ENCODE measurements at regions not wholly inside any gene's neighbourhood (a gene's known extent, or its start where the extent isn't known, plus 50 kb on each side); places are given as distances from the start of the nearest gene placed in this dataset.
"Not testable (repeated sequence)": the region's sequence is repeated elsewhere in the genome, so short reads cannot be mapped to it uniquely, and the experiment has no call there.

DNA sequence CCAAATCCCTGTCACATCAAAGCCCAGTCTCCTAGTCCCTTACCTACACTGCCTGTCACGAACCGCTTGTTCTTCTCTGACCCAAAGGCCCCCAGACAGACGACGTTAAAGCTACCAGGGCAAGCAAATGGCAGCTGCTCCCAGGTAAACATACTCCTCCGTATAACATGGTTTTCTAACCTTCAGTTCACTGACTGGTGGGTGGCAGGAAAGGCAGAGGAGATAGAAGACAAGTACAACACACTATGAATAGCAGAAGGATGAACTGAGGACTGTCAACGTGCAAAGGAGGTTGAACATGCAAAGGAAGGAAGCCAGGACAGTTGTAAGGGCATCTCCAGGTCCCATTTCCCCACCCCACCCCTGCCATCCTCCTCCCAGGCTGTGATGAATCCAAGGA lies 449.8 kb downstream of the SHISA9 start:
- Histone ChIP-seq H3K27ac (ENCODE audit: low read length) (no peak overlapping the region), H3K4me1 (ENCODE audit: control insufficient read depth in 1 of 2, extremely low read depth in 1 of 2, insufficient read depth in 2 of 2, low read length in 2 of 2) (no peaks in the 10 kb centered on the region), H3K9me3 (no peaks in the 10 kb centered on the region), H3K4me3 (ENCODE audit: control insufficient read depth in 1 of 2, extremely low read depth in 1 of 2, low read length in 1 of 2) (no peak overlapping the region), H3K36me3 (ENCODE audit: control insufficient read depth in 2 of 2, extremely low read depth in 1 of 2, insufficient read depth in 1 of 2, low read length in 1 of 2) (no peaks in the 10 kb centered on the region), H3K27me3 (replicated peaks in 1 of 2; ENCODE audit: control insufficient read depth in 2 of 2, extremely low read depth in 1 of 2, insufficient read depth in 2 of 2, low read length in 1 of 2) (no peaks in the 10 kb centered on the region)
- Mint-ChIP-seq H3K27ac (no peak overlapping the region), H3K4me3 (no peak overlapping the region), H3K27me3 (peaks cover 0 to 4% of the 10 kb centered on the region in 2 donors), H3K9me3 (peaks cover 0 to 3% (median 0%) of the 10 kb centered on the region in 3 donors), H3K36me3 (no peaks in the 10 kb centered on the region), H3K4me1 (no peaks in the 10 kb centered on the region)
- no peak for ATAC-seq (replicated peaks in 1 of 4)
- POLR2A ChIA-PET = no interaction called here
- 80% methylated on average over 2 of the region's 6 CpGs for WGBS (ENCODE audit: insufficient coverage)
- CTCF ChIA-PET = no interaction called here
- no peak for DNase-seq

DNA sequence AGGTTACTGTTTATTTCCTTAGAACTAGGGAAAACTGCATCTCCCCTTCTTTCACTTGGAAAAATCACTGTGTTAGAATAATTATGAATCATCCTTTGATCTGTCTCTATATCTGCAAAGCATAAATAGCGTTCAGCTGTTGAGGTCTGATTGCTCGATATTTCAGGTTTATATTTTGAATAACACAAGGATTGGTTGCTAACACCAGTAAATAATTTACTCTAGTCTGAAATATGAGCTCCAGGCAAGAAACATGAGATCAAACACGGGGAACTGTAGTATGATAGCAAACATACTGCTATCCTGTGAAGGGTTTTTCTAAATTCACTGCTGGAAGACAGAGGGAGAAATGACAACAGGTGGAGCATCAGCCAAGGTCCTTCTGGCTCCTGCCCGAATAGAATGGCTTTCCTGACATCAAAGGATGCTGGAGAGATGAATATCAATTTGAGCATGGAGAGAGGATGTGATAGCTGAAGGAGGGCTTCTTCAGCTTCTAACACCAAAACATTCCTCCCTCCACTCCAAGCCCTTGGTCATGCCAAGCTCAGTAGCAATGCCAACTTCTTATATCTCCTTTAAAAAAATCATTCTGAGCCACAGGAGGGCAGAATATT lies 450.3 kb downstream of the SHISA9 start:
- POLR2A ChIA-PET = no interaction called here
- Histone ChIP-seq H3K4me3 (ENCODE audit: control insufficient read depth in 1 of 2, extremely low read depth in 1 of 2, low read length in 1 of 2) (no peak overlapping the region), H3K9me3 (no peaks in the 10 kb centered on the region), H3K27me3 (replicated peaks in 1 of 2; ENCODE audit: control insufficient read depth in 2 of 2, extremely low read depth in 1 of 2, insufficient read depth in 2 of 2, low read length in 1 of 2) (no peaks in the 10 kb centered on the region), H3K36me3 (ENCODE audit: control insufficient read depth in 2 of 2, extremely low read depth in 1 of 2, insufficient read depth in 1 of 2, low read length in 1 of 2) (no peaks in the 10 kb centered on the region), H3K27ac (ENCODE audit: low read length) (no peak overlapping the region), H3K4me1 (ENCODE audit: control insufficient read depth in 1 of 2, extremely low read depth in 1 of 2, insufficient read depth in 2 of 2, low read length in 2 of 2) (no peaks in the 10 kb centered on the region)
- Mint-ChIP-seq H3K36me3 (no peaks in the 10 kb centered on the region), H3K4me3 (no peak overlapping the region), H3K27ac (no peak overlapping the region), H3K4me1 (no peaks in the 10 kb centered on the region), H3K27me3 (peaks cover 0 to 3% of the 10 kb centered on the region in 2 donors), H3K9me3 (peaks cover 0 to 3% (median under 1%) of the 10 kb centered on the region in 3 donors)
- DNase-seq = no peak
- CTCF ChIA-PET = no interaction called here
- no peak for ATAC-seq (replicated peaks in 1 of 4)
- WGBS (ENCODE audit: insufficient coverage) = 40% methylated on average over 1 of the region's 4 CpGs

DNA sequence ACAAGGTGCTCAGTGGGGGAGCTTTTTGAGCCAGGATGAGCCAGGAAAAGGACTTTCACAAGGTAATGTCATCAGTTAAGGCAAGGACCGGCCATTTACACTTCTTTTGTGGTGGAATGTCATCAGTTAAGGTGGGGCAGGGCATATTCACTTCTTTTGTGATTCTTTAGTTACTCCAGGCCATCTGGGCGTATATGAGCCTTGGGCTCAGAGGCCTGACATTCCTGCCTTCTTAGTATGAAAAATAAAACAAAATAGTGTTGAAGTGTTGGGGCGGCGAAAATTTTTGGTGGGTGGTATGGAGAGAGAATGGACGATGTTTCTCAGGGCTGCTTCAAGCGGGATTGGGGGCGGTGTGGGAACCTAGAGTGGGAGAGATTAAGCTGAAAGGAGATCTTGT lies 451.4 kb downstream of the SHISA9 start:
- H3K4me3 Mint-ChIP-seq; POLR2A ChIA-PET; H3K27ac ChIP-seq (ENCODE audit: low read length); H3K36me3 Mint-ChIP-seq; H3K27ac Mint-ChIP-seq; H3K27me3 ChIP-seq (replicated peaks in 1 of 2; ENCODE audit: control insufficient read depth in 2 of 2, extremely low read depth in 1 of 2, insufficient read depth in 2 of 2, low read length in 1 of 2); CTCF ChIA-PET; H3K4me3 ChIP-seq (ENCODE audit: control insufficient read depth in 1 of 2, extremely low read depth in 1 of 2, low read length in 1 of 2); H3K9me3 Mint-ChIP-seq; H3K36me3 ChIP-seq (ENCODE audit: control insufficient read depth in 2 of 2, extremely low read depth in 1 of 2, insufficient read depth in 1 of 2, low read length in 1 of 2); DNase-seq; ATAC-seq (replicated peaks in 1 of 4); H3K4me1 ChIP-seq (ENCODE audit: control insufficient read depth in 1 of 2, extremely low read depth in 1 of 2, insufficient read depth in 2 of 2, low read length in 2 of 2); H3K9me3 ChIP-seq; H3K4me1 Mint-ChIP-seq; H3K27me3 Mint-ChIP-seq: not testable (repeated sequence)
- WGBS (ENCODE audit: insufficient coverage) = 90% methylated on average over 5 of the region's 7 CpGs

DNA sequence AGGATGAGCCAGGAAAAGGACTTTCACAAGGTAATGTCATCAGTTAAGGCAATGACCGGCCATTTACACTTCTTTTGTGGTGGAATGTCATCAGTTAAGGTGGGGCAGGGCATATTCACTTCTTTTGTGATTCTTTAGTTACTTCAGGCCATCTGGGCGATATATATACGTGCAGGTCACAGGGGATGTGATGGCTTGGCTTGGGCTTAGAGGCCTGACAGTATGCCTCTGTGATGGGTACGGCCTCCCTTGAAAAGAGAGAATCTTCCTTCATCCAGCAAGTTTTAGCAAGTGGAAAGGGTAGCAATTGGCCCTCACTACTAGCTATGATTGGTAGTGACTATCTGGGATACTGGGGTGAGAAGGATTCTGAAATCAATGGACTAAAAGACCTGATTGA lies 456.4 kb downstream of the SHISA9 start:
- H3K27me3 ChIP-seq (replicated peaks in 1 of 2; ENCODE audit: control insufficient read depth in 2 of 2, extremely low read depth in 1 of 2, insufficient read depth in 2 of 2, low read length in 1 of 2); H3K4me3 Mint-ChIP-seq; H3K27me3 Mint-ChIP-seq; ATAC-seq (replicated peaks in 1 of 4); H3K4me3 ChIP-seq (ENCODE audit: control insufficient read depth in 1 of 2, extremely low read depth in 1 of 2, low read length in 1 of 2); DNase-seq; H3K36me3 Mint-ChIP-seq; H3K4me1 Mint-ChIP-seq; H3K27ac Mint-ChIP-seq; POLR2A ChIA-PET; H3K9me3 ChIP-seq; CTCF ChIA-PET; H3K4me1 ChIP-seq (ENCODE audit: control insufficient read depth in 1 of 2, extremely low read depth in 1 of 2, insufficient read depth in 2 of 2, low read length in 2 of 2); H3K27ac ChIP-seq (ENCODE audit: low read length); H3K36me3 ChIP-seq (ENCODE audit: control insufficient read depth in 2 of 2, extremely low read depth in 1 of 2, insufficient read depth in 1 of 2, low read length in 1 of 2): not testable (repeated sequence)
- WGBS (ENCODE audit: insufficient coverage) = 73% methylated on average over 3 of the region's 4 CpGs
- H3K9me3 Mint-ChIP-seq = peaks cover 5 to 26% (median 26%) of the 10 kb centered on the region in 3 donors

DNA sequence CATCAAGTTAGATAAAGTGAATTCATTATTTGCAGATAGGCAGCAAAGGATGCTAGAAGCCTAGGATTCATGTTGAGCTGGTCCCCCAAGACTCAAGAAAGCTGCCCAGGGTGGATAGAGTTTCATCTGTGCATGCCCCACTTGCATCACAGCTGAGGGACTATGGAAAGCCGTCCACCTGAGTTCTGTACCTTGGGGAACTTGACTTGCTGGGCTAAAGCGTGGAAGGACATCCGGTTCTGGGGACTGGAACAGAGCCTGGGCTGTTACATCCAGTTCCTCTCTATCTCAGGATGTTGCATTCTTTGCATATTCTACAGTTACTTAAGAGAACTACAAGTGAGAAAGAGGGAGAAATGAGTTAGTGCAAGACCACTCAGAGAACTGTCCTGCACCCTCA lies 458.4 kb downstream of the SHISA9 start:
- DNase-seq = no peak
- H3K9me3 Mint-ChIP-seq = peaks cover 5 to 29% (median 26%) of the 10 kb centered on the region in 3 donors
- ATAC-seq (replicated peaks in 1 of 4) = no peak
- ChIA-PET POLR2A (no interaction called here), CTCF (no interaction called here)
- Histone ChIP-seq H3K27ac (ENCODE audit: low read length) (no peak overlapping the region), H3K36me3 (ENCODE audit: control insufficient read depth in 2 of 2, extremely low read depth in 1 of 2, insufficient read depth in 1 of 2, low read length in 1 of 2) (no peaks in the 10 kb centered on the region), H3K4me3 (ENCODE audit: control insufficient read depth in 1 of 2, extremely low read depth in 1 of 2, low read length in 1 of 2) (no peak overlapping the region), H3K4me1 (ENCODE audit: control insufficient read depth in 1 of 2, extremely low read depth in 1 of 2, insufficient read depth in 2 of 2, low read length in 2 of 2) (no peaks in the 10 kb centered on the region), H3K27me3 (replicated peaks in 1 of 2; ENCODE audit: control insufficient read depth in 2 of 2, extremely low read depth in 1 of 2, insufficient read depth in 2 of 2, low read length in 1 of 2) (no peaks in the 10 kb centered on the region), H3K9me3 (no peaks in the 10 kb centered on the region)
- H3K4me1 Mint-ChIP-seq = no peaks in the 10 kb centered on the region
- H3K4me3 Mint-ChIP-seq = no peak overlapping the region
- H3K27ac Mint-ChIP-seq = no peak overlapping the region
- H3K36me3 Mint-ChIP-seq = no peaks in the 10 kb centered on the region
- 50% methylated on average over 1 of the region's 3 CpGs for WGBS (ENCODE audit: insufficient coverage)
- peaks cover 0 to 7% of the 10 kb centered on the region in 2 donors for H3K27me3 Mint-ChIP-seq

DNA sequence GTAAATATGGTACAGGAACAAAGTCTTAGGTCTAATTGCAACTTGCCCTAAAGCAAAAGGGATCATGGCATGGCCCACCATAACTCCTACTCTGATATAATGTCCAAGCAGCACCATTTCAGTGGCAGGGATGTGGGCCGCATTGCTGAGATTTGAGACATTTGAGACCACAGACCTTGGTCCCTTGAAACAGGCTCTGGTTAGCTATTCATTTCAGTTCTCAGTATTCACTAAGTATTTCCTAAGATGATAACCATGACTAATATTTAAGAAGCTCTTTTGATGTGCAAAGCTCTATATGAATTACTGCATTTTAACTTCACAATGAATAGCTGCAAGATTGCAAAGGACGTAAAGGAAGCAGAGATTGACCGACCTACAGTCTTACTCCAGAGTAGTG lies 471.0 kb downstream of the SHISA9 start:
- H3K27me3 Mint-ChIP-seq = no peaks in the 10 kb centered on the region
- WGBS (ENCODE audit: insufficient coverage) = 100% methylated on average over 1 of the region's 3 CpGs
- CTCF ChIA-PET = interaction anchor here in 1 of 2 donors (0.6 kb wide), 1 partner anchor 1277 kb away, joined by 3 read pairs; no protein-coding TSS in a partner anchor
- peaks cover 5 to 21% (median 10%) of the 10 kb centered on the region in 3 donors for H3K9me3 Mint-ChIP-seq
- H3K27ac Mint-ChIP-seq = no peak overlapping the region
- no peaks in the 10 kb centered on the region for H3K27me3 ChIP-seq (replicated peaks in 1 of 2; ENCODE audit: control insufficient read depth in 2 of 2, extremely low read depth in 1 of 2, insufficient read depth in 2 of 2, low read length in 1 of 2)
- no peaks in the 10 kb centered on the region for H3K9me3 ChIP-seq
- H3K4me1 ChIP-seq (ENCODE audit: control insufficient read depth in 1 of 2, extremely low read depth in 1 of 2, insufficient read depth in 2 of 2, low read length in 2 of 2) = no peaks in the 10 kb centered on the region
- no peaks in the 10 kb centered on the region for H3K4me1 Mint-ChIP-seq
- no peaks in the 10 kb centered on the region for H3K36me3 ChIP-seq (ENCODE audit: control insufficient read depth in 2 of 2, extremely low read depth in 1 of 2, insufficient read depth in 1 of 2, low read length in 1 of 2)
- no peak overlapping the region for H3K4me3 Mint-ChIP-seq
- H3K27ac ChIP-seq (ENCODE audit: low read length) = no peak overlapping the region
- DNase-seq (no peak), ATAC-seq (replicated peaks in 1 of 4) (no peak)
- POLR2A ChIA-PET = no interaction called here
- H3K4me3 ChIP-seq (ENCODE audit: control insufficient read depth in 1 of 2, extremely low read depth in 1 of 2, low read length in 1 of 2) = no peak overlapping the region
- H3K36me3 Mint-ChIP-seq = no peaks in the 10 kb centered on the region

DNA sequence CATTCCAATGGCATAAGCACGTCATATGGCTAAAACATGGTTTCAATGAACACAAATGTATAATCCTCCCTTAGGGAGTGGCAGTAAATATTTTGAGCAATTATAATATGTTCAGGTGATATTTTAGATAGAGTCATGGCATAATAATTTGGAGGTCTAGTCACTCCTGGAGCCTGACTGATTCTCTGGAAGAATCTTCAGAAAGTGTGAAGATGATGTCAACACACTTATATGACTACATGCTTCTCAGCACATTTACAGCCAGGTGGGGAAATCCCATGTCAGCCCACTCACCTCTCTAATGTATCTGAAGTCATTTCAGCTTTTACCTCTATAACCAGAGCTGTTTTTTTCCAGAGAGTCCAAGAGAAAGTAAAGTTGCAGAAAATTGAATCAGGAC lies 474.8 kb downstream of the SHISA9 start:
- H3K4me3 Mint-ChIP-seq = no peak overlapping the region
- no peaks in the 10 kb centered on the region for H3K36me3 Mint-ChIP-seq
- Histone ChIP-seq H3K27me3 (replicated peaks in 1 of 2; ENCODE audit: control insufficient read depth in 2 of 2, extremely low read depth in 1 of 2, insufficient read depth in 2 of 2, low read length in 1 of 2) (no peaks in the 10 kb centered on the region), H3K36me3 (ENCODE audit: control insufficient read depth in 2 of 2, extremely low read depth in 1 of 2, insufficient read depth in 1 of 2, low read length in 1 of 2) (no peaks in the 10 kb centered on the region), H3K4me3 (ENCODE audit: control insufficient read depth in 1 of 2, extremely low read depth in 1 of 2, low read length in 1 of 2) (no peak overlapping the region), H3K27ac (ENCODE audit: low read length) (no peak overlapping the region), H3K9me3 (no peaks in the 10 kb centered on the region), H3K4me1 (ENCODE audit: control insufficient read depth in 1 of 2, extremely low read depth in 1 of 2, insufficient read depth in 2 of 2, low read length in 2 of 2) (no peaks in the 10 kb centered on the region)
- ATAC-seq (replicated peaks in 1 of 4) (no peak), DNase-seq (no peak)
- no CpG with 5 or more reads among the region's 1 CpG for WGBS (ENCODE audit: insufficient coverage)
- H3K27me3 Mint-ChIP-seq = no peaks in the 10 kb centered on the region
- ChIA-PET CTCF (no interaction called here), POLR2A (no interaction called here)
- H3K27ac Mint-ChIP-seq = no peak overlapping the region
- H3K4me1 Mint-ChIP-seq = no peaks in the 10 kb centered on the region
- peaks cover 6 to 31% (median 12%) of the 10 kb centered on the region in 3 donors for H3K9me3 Mint-ChIP-seq
